Endothelial cell (in vitro differentiated cells): ENCODE measurements at regions not wholly inside any gene's neighbourhood (a gene's known extent, or its start where the extent isn't known, plus 50 kb on each side); places are given as distances from the start of the nearest gene placed in this dataset.
"Not testable (repeated sequence)": the region's sequence is repeated elsewhere in the genome, so short reads cannot be mapped to it uniquely, and the experiment has no call there.

Experiments
- DNase-seq: peaks from one replicate; pipeline ENCODE4 v3.0.0; 2021; ENCODE audit warnings: low spot score
- H3K27ac Mint-ChIP-seq: one replicate; pipeline ENCODE4 v1.8.0; 2021; ENCODE audit warnings: mixed read lengths, inconsistent platforms; ENCODE audit not compliant: unreplicated experiment
- H3K27me3 Mint-ChIP-seq: one replicate; pipeline ENCODE4 v1.8.0; 2021; ENCODE audit warnings: mild to moderate bottlenecking, moderate library complexity, mixed read lengths, inconsistent platforms; ENCODE audit not compliant: unreplicated experiment
- H3K36me3 Mint-ChIP-seq: one replicate; pipeline ENCODE4 v1.8.0; 2021; ENCODE audit warnings: mild to moderate bottlenecking, low read depth, mixed read lengths, inconsistent platforms; ENCODE audit not compliant: unreplicated experiment
- H3K4me1 Mint-ChIP-seq: one replicate; pipeline ENCODE4 v1.8.0; 2021; ENCODE audit warnings: mild to moderate bottlenecking, mixed read lengths, inconsistent platforms; ENCODE audit not compliant: unreplicated experiment
- H3K4me3 Mint-ChIP-seq: one replicate; pipeline ENCODE4 v1.8.0; 2021; ENCODE audit warnings: mild to moderate bottlenecking, mixed read lengths, inconsistent platforms; ENCODE audit not compliant: unreplicated experiment
- H3K9me3 Mint-ChIP-seq: one replicate; pipeline ENCODE4 v1.8.0; 2021; ENCODE audit warnings: mixed read lengths, inconsistent platforms; ENCODE audit not compliant: unreplicated experiment
- CTCF ChIP-seq: fragments of 200-600 bp; sonication (generic); IDR thresholded peaks from one replicate; pipeline ENCODE4 v1.5.0; 2021; ENCODE audit warnings: antibody characterized with exemption; ENCODE audit not compliant: unreplicated experiment

GRCh38 chr2:53510401-53510800 lies 257.2 kb upstream of the CHAC2 start:
- Mint-ChIP-seq H3K36me3 (peaks cover 4% of the 10 kb centered on the region), H3K4me3 (no peak overlapping the region), H3K27ac (no peak overlapping the region), H3K4me1 (peaks cover 6% of the 10 kb centered on the region), H3K9me3 (no peaks in the 10 kb centered on the region), H3K27me3 (peaks cover 2% of the 10 kb centered on the region)
- DNase-seq = no peak
- TF ChIP-seq CTCF = no peak

- Mint-ChIP-seq H3K4me1 (peaks cover 4% of the 10 kb centered on the region), H3K9me3 (no peaks in the 10 kb centered on the region), H3K36me3 (peaks cover 4% of the 10 kb centered on the region), H3K27ac (no peak overlapping the region), H3K27me3 (peaks cover 2% of the 10 kb centered on the region), H3K4me3 (no peak overlapping the region)
- DNase-seq = no peak
- TF ChIP-seq CTCF = no peak
Observed at GRCh38 chr2:53509831-53510388, 257.7 kb upstream of the CHAC2 start.

GRCh38 chr2:53508667-53509066 lies 258.9 kb upstream of the CHAC2 start:
- H3K4me1 Mint-ChIP-seq = peaks cover 9% of the 10 kb centered on the region
- no peak overlapping the region for H3K4me3 Mint-ChIP-seq
- no peak for DNase-seq
- H3K27me3 Mint-ChIP-seq = peaks cover 2% of the 10 kb centered on the region
- peak overlapping the region; percentile 86 for H3K27ac Mint-ChIP-seq
- no peak for TF ChIP-seq CTCF
- peaks cover 4% of the 10 kb centered on the region for H3K36me3 Mint-ChIP-seq
- no peaks in the 10 kb centered on the region for H3K9me3 Mint-ChIP-seq

GRCh38 chr2:53507070-53507469 lies 260.5 kb upstream of the CHAC2 start:
- not testable (repeated sequence) for DNase-seq, H3K27ac Mint-ChIP-seq, H3K27me3 Mint-ChIP-seq, H3K36me3 Mint-ChIP-seq, H3K9me3 Mint-ChIP-seq, H3K4me3 Mint-ChIP-seq, H3K4me1 Mint-ChIP-seq

- no peak overlapping the region for H3K4me3 Mint-ChIP-seq
- no peak for DNase-seq
- no peak for TF ChIP-seq CTCF
- no peak overlapping the region for H3K27ac Mint-ChIP-seq
- peaks cover 4% of the 10 kb centered on the region for H3K36me3 Mint-ChIP-seq
- no peaks in the 10 kb centered on the region for H3K9me3 Mint-ChIP-seq
- H3K4me1 Mint-ChIP-seq = peaks cover 9% of the 10 kb centered on the region
- H3K27me3 Mint-ChIP-seq = peaks cover 2% of the 10 kb centered on the region
Observed at GRCh38 chr2:53505826-53506225, 261.8 kb upstream of the CHAC2 start.
